Loucy (cell line): ENCODE measurements at regions not wholly inside any gene's neighbourhood (a gene's known extent, or its start where the extent isn't known, plus 50 kb on each side); places are given as distances from the start of the nearest gene placed in this dataset.

Experiments used
- H2AFZ ChIP-seq: fragments of 200-600 bp; sonication (generic); 2 replicates; pipeline ENCODE4 v1.6.0; 2016; ENCODE audit warnings: antibody characterized with exemption, mild to moderate bottlenecking, low read length, moderate library complexity
- H3F3A ChIP-seq: fragments of 200-600 bp; 2 replicates; pipeline ENCODE4 v1.6.0; 2016; ENCODE audit warnings: antibody characterized with exemption, low read depth, mild to moderate bottlenecking
- H3K27me3 ChIP-seq: fragments of 200-600 bp; sonication (generic); 2 replicates; pipeline ENCODE4 v1.6.1; 2014; ENCODE audit warnings: low read length, mild to moderate bottlenecking; ENCODE audit not compliant: insufficient read depth, poor library complexity, severe bottlenecking
- H3K36me3 ChIP-seq: fragments of 200-600 bp; sonication (generic); 2 replicates; pipeline ENCODE4 v1.6.1; 2016; ENCODE audit warnings: low read length; ENCODE audit not compliant: insufficient read depth
- H3K4me1 ChIP-seq: fragments of 200-600 bp; sonication (generic); 2 replicates; pipeline ENCODE4 v1.5.1; 2014; ENCODE audit warnings: low read length, mild to moderate bottlenecking; ENCODE audit not compliant: insufficient read depth, poor library complexity, severe bottlenecking
- H3K4me2 ChIP-seq: fragments of 200-600 bp; sonication (generic); 2 replicates; pipeline ENCODE4 v1.6.0; 2014; ENCODE audit warnings: antibody characterized with exemption, low read length, low read depth, mild to moderate bottlenecking; ENCODE audit not compliant: poor library complexity, severe bottlenecking
- H3K4me3 ChIP-seq: fragments of 200-600 bp; sonication (generic); 2 replicates; pipeline ENCODE4 v1.5.1; 2014; ENCODE audit warnings: low read length, mild to moderate bottlenecking, mixed read lengths; ENCODE audit not compliant: poor library complexity, severe bottlenecking
- H3K79me2 ChIP-seq: fragments of 200-600 bp; sonication (generic); 2 replicates; pipeline ENCODE4 v1.6.1; 2014; ENCODE audit warnings: low read length; ENCODE audit not compliant: insufficient read depth
- H3K9ac ChIP-seq: fragments of 200-600 bp; sonication (generic); 2 replicates; pipeline ENCODE4 v1.6.0; 2014; ENCODE audit warnings: mild to moderate bottlenecking, low read depth, low read length, moderate library complexity; ENCODE audit not compliant: poor library complexity, severe bottlenecking
- H3K9me2 ChIP-seq: fragments of 200-600 bp; sonication (generic); replicated peaks from 2 replicates; pipeline ENCODE4 v1.6.1; 2016; ENCODE audit warnings: low read depth, low read length, mixed read lengths
- H3K9me3 ChIP-seq: fragments of 200-600 bp; sonication (generic); 2 replicates; pipeline ENCODE4 v1.6.1; 2014; ENCODE audit warnings: mild to moderate bottlenecking, antibody characterized with exemption, low read length, low read depth; ENCODE audit not compliant: insufficient read depth
- H4K20me1 ChIP-seq: fragments of 200-600 bp; sonication (generic); 2 replicates; pipeline ENCODE4 v1.6.0; 2014; ENCODE audit warnings: antibody characterized with exemption, low read length, mild to moderate bottlenecking; ENCODE audit not compliant: insufficient read depth, poor library complexity, severe bottlenecking
- CTCF ChIP-seq: fragments of 200-600 bp; sonication (generic); conservative IDR thresholded peaks from 2 replicates; pipeline ENCODE4 v1.5.1; 2014; ENCODE audit warnings: mild to moderate bottlenecking, antibody characterized with exemption, low read length
- EZH2phosphoT487 ChIP-seq: fragments of 200-600 bp; IDR thresholded peaks from 2 replicates; pipeline ENCODE4 v1.6.1; 2018; ENCODE audit warnings: antibody characterized with exemption, mild to moderate bottlenecking, moderate library complexity, borderline replicate concordance

- Histone ChIP-seq H3K4me1 (no peaks in the 10 kb centered on the region), H3K4me2 (no peak overlapping the region), H3K9me2 (no peaks in the 10 kb centered on the region)
Observed at GRCh38 chr11:93952082-93952780, 68.9 kb upstream of the HEPHL1 start.

GRCh38 chr11:93957397-93957952, 63.7 kb upstream of the HEPHL1 start:
- Histone ChIP-seq H3K9ac (no peak overlapping the region), H4K20me1 (no peaks in the 10 kb centered on the region), H3F3A (no peaks in the 10 kb centered on the region), H3K4me2 (no peak overlapping the region), H3K4me3 (no peak overlapping the region), H2AFZ (no peak overlapping the region), H3K36me3 (no peaks in the 10 kb centered on the region), H3K9me3 (no peaks in the 10 kb centered on the region), H3K9me2 (no peaks in the 10 kb centered on the region), H3K4me1 (no peaks in the 10 kb centered on the region), H3K27me3 (no peaks in the 10 kb centered on the region), H3K79me2 (no peaks in the 10 kb centered on the region)
- TF ChIP-seq EZH2phosphoT487 (no peak), CTCF (no peak)

More at GRCh38 chr11:93952082-93952780, 68.9 kb upstream of the HEPHL1 start:
- H3K79me2 ChIP-seq = no peaks in the 10 kb centered on the region
- H2AFZ ChIP-seq = no peak overlapping the region
- H3K9me3 ChIP-seq = no peaks in the 10 kb centered on the region
- H3K9ac ChIP-seq = no peak overlapping the region
- no peaks in the 10 kb centered on the region for H4K20me1 ChIP-seq
- no peak overlapping the region for H3K4me3 ChIP-seq
- TF ChIP-seq EZH2phosphoT487 (no peak), CTCF (no peak)
- H3K27me3 ChIP-seq = no peaks in the 10 kb centered on the region
- no peaks in the 10 kb centered on the region for H3F3A ChIP-seq
- no peaks in the 10 kb centered on the region for H3K36me3 ChIP-seq

- no peaks in the 10 kb centered on the region for H3K79me2 ChIP-seq
- H3K27me3 ChIP-seq = no peaks in the 10 kb centered on the region
- TF ChIP-seq CTCF (no peak), EZH2phosphoT487 (no peak)
- H3K9me2 ChIP-seq = no peaks in the 10 kb centered on the region
- no peak overlapping the region for H3K4me2 ChIP-seq
- H4K20me1 ChIP-seq = no peaks in the 10 kb centered on the region
- no peaks in the 10 kb centered on the region for H3K9me3 ChIP-seq
- no peaks in the 10 kb centered on the region for H3F3A ChIP-seq
- H3K4me1 ChIP-seq = no peaks in the 10 kb centered on the region
- H3K36me3 ChIP-seq = no peaks in the 10 kb centered on the region
- no peak overlapping the region for H3K9ac ChIP-seq
- no peak overlapping the region for H2AFZ ChIP-seq
- H3K4me3 ChIP-seq = no peak overlapping the region
Observed at GRCh38 chr11:93958991-93959390, 62.2 kb upstream of the HEPHL1 start.
